SU-DHL-6 (cell line): ENCODE measurements at regions not wholly inside any gene's neighbourhood (a gene's known extent, or its start where the extent isn't known, plus 50 kb on each side); places are given as distances from the start of the nearest gene placed in this dataset.

Source experiments
- EZH2phosphoT487 ChIP-seq: fragments of 200-600 bp; sonication (generic), shearing (Covaris generic); conservative IDR thresholded peaks from 2 replicates; pipeline ENCODE4 v1.6.1; 2018; ENCODE audit warnings: mild to moderate bottlenecking, antibody characterized with exemption, low read length, moderate library complexity, mixed read lengths
- TF ChIP-seq, protein P1 (sequence below): fragments of 200-600 bp; sonication (generic); IDR thresholded peaks from one replicate; pipeline ENCODE4 v1.5.1; 2017; ENCODE audit warnings: antibody characterized with exemption, mild to moderate bottlenecking, low read length, moderate library complexity; ENCODE audit not compliant: insufficient read depth, poor library complexity, severe bottlenecking

DNA sequence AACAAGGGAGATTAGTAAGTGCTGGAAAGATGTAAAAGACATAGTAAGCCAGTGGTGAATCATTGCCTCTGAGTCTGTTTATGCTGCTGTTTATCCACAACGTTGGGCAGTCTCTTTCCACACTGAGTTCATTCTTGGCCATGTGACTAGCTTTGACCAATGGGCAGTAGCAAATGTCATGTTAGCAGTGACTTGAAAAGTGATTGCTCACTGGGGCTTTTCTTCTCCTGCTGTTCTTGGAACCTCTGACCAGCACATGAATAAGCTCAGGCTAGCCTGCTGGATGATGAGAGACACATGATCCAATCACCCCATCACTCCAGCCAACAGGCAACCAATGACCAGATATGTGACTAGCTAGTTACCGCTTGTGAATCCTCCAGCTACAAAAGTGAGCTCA, 360.4 kb downstream of the SLC4A3 start:
- TF ChIP-seq, protein P1, sequence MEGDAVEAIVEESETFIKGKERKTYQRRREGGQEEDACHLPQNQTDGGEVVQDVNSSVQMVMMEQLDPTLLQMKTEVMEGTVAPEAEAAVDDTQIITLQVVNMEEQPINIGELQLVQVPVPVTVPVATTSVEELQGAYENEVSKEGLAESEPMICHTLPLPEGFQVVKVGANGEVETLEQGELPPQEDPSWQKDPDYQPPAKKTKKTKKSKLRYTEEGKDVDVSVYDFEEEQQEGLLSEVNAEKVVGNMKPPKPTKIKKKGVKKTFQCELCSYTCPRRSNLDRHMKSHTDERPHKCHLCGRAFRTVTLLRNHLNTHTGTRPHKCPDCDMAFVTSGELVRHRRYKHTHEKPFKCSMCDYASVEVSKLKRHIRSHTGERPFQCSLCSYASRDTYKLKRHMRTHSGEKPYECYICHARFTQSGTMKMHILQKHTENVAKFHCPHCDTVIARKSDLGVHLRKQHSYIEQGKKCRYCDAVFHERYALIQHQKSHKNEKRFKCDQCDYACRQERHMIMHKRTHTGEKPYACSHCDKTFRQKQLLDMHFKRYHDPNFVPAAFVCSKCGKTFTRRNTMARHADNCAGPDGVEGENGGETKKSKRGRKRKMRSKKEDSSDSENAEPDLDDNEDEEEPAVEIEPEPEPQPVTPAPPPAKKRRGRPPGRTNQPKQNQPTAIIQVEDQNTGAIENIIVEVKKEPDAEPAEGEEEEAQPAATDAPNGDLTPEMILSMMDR: no peak
- no peak for TF ChIP-seq EZH2phosphoT487
